ENCODE measurements at regions not wholly inside any gene's neighbourhood (a gene's known extent, or its start where the extent isn't known, plus 50 kb on each side); places are given as distances from the start of the nearest gene placed in this dataset.

- TF ChIP-seq GATA2 (IDR thresholded peaks at IDR 0.05; ENCODE audit: low read depth, low read length) (no peak), GATA3 (IDR thresholded peaks at IDR 0.05; ENCODE audit: low read depth, low read length) (no peak)
These were observed 244.2 kb upstream of the SERP2 start for GRCh38 chr13:44129418-44129817.
